GM18909 (cell line): ENCODE measurements at regions not wholly inside any gene's neighbourhood (a gene's known extent, or its start where the extent isn't known, plus 50 kb on each side); places are given as distances from the start of the nearest gene placed in this dataset.
"Not testable (repeated sequence)": the region's sequence is repeated elsewhere in the genome, so short reads cannot be mapped to it uniquely, and the experiment has no call there.

Experiments used
- ATAC-seq: cut with Tn5 transposase; IDR thresholded peaks from one replicate; pipeline ENCODE4 v1.9.1; 2021; ENCODE audit warnings: mild to moderate bottlenecking; ENCODE audit not compliant: unreplicated experiment, poor library complexity

DNA sequence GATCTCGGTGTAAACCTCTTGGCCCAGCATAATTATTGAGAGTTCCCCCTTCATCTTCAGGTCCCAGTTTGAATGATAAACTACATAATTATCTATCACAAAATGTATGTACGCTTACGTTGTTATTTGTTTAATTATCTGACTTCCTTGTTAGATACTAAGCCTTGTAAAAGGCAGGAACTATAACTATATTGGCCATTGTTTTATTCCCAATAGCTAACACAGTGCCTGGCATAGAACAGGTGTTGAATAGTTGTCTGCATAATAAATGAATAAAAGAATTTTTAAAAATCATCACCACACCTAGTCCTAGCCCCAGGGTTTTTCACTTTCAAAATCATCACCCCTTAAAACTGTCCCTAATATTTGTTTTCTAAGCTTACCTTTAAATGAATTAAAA, 207.9 kb downstream of the MREG start:
- ATAC-seq: no peak

DNA sequence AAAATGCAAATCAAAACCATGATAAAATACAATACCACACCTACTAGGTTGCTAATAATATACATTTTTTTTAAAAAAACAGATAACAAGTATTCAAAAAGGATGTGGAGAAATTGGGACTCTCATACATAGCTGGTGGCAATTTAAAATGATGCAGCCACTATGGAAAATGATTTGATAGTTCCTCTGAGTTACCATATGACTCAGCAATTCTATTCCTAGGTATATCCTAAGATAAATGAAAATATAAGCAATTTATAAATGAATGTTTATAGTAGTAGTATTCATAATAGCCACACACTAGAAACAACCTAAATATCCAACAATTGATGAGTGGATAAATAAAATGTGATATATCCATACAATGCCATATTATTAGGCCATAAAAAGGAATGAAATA, 210.2 kb downstream of the MREG start:
- no peak for ATAC-seq

DNA sequence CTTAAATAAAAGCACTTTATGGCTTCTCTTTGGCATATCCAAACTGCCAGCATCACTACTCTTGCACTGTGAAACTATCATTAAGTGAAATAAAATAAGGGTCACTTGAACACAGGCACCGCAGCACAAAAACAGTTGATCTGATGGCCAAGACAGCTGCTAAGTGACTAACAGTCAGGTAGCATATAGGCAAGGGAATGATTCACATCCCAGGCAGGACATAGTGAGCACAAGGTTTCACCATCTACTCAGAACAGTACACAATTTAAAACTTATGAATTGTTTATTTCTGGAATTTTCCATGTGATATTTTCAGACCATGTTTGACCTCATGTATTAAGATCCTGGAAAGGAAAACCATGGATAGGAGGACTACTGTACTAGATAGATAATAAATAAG, 214.2 kb downstream of the MREG start:
- ATAC-seq: no peak

DNA sequence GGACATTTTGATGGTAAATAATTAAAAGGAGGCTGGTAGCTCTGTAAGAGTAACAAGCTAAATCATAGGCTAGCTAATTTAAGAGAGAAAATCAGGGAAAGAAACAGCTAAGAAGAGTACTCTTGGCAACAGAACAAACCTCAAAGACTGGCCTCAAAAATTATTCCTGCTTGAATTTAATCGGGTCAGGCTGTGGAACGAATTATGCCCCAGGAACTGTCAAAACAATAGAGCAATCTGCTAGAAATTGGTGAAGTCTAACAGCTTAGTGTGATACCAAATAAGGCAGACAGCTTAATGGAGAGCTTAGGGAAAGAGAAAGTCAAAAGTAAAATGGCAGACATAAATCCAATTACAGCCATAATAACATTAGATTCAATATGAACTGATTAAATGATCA, 215.7 kb downstream of the MREG start:
- no peak for ATAC-seq

DNA sequence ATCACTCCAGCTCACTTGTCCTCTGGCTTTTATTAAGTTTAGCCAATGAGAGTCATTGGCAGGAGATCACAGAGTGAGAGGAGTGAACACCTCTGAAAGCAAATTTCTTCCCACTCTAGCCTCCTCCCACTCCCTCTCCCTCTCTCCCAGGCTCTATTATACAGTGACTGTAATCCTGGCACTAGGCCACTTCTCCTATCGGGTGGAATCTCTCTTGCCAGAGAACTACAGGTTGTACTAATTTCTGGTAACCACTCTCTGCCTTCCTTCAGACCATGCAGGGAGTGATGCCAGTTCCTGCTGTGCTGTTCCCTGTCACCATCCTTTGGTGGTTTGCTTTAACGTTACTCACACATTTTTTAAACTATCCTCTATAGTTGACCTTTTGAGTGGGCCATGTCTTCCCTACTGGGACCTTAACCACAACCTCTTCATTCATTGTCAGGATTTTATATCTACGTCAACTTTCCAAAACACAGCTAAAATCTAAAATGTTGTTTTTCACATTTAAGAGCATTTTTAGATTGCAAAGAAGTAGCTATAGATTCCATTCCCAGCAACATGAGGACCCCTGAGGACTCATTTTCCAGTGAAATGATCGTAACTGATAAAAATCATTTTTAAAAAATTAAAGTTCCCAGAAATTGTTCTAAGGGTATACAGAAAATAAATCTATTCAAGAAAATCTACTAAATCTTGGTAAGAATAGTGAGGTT, 217.1 kb downstream of the MREG start:
- ATAC-seq: no peak

DNA sequence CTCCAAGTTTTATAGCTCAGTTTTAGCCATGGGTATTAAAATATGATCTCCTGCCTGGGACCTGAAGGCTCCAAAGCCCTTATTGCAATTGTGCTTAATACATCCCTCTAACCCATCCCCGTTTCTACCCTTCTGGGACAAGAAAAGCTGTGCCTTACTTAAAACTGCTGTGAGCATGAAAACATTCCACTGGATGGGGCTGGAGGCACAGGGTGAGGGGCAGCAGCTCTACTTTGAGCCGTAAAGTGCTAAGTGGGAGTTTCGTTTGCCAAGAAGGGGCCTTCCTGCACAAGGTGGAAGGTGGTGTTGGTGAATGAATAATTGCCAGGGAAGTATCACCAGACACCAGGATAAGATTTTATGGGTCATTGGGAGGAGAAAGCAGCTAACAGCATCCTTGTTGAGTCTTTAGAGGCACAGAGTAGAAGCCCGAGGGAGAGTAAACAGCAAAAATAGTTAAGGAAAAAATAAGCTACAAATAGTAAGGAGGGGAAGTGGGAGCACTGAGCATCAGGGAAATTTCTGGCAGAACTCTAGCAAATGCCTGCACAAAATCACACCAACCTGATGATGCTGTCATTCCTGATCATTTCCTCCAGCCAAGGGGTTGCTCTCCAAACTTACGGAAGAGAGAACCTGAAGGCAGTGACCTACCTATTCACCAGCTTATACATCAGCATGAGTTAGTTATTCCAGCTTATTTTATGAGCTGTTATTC, 218.4 kb downstream of the MREG start:
- no peak for ATAC-seq

DNA sequence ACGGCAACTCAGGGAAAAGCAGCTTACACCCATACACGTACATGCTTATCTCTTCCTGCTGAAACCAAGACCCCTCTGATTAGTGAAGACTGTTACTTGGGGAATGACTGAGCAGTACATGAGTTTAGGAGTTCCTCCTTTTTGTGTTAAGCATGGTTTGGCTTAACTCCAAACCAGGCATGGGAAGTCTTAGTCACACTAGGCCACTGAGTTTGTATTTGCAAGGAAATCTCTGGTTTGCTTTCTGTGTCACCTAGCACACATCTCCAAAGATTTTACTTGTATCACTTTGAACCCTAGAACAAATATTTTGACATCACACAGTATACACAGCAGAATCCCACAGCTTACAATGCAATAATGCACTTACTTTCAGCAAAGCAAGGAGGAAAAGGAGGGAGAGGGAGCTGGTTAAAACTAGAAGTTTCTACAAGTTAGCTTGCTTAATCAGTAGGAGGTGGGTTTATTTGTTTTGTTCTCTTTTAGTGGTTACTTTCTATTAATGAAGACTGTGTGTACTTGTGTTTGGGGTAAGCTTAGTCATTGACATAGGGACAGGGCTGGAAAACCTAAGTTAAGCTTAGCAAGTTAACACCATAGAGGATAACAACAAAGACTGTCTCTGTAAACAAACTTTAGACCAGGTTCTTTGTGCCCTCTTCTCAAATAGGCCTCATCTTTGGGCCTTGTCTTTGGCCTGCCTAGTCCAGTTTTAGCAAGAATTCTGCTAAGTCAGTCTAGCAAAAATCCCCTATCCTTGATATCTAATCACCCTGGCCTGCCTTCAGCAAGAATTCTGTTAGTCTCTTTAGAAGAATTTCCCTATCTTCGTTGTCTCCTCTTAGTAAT, 219.4 kb downstream of the MREG start:
- peak; percentile 52 for ATAC-seq

DNA sequence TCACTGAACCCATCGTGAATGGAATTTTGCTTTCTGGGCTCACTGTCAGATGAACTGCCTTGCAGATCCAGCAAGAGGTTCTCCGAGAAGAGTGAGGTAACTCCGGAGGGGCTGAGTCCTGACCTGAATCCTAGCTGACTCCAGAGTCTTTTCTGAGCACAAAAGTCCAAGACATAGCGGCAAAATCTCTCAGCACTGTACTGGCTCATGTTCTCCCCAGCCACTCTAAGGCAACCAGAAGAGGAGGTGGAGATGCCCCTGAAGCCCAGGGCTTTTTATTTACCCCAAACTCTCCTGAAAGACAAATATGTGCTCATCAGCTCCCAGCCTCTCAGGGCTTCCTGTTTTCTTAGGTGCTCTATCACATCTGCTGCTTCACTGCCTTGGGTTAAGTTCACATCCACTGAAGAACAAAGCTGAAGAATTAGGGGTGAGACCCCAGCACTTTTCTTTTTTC, 221.8 kb downstream of the MREG start:
- no peak for ATAC-seq

DNA sequence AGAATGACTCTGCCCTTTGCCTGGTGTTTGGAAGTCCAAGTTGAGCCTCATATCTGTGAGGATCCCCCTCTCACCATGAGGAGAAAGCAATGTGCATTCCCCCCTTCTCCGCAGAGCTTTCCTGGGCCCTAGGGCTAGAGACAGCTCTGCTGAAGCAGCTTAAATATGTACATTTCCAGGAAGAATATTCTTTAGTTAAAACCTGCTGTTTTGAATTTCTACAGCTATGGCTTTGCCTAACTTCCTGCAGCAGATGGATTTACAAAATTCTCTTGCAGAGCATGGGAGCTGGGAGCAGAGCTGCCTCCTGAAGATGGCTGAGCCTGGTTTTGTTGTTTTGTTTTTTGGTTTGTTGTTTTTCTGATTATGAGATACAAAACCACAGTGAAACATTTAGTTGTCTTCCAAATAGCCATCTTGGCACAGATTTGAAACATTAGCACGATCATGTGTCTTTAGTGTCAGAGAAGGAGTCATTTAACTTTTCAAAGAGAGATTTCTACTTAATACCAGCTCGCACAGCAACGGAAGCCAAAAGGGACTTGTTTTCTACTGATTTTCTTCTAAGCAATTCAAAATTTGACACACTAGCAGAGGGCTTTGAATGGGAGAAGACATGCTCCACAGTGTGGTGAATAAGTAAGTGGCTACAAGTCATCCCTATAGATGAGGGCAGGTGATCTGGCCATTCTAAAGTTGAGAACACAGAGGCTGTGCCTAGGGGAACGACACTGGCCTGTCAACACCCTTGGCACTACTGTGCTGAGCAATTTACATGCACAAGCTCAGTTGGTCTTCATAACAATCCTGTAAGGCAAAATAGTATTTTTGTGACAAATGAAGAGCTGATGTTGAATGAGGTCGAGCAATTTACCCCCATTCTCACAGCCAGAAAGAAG, 222.6 kb downstream of the MREG start:
- ATAC-seq: no peak

DNA sequence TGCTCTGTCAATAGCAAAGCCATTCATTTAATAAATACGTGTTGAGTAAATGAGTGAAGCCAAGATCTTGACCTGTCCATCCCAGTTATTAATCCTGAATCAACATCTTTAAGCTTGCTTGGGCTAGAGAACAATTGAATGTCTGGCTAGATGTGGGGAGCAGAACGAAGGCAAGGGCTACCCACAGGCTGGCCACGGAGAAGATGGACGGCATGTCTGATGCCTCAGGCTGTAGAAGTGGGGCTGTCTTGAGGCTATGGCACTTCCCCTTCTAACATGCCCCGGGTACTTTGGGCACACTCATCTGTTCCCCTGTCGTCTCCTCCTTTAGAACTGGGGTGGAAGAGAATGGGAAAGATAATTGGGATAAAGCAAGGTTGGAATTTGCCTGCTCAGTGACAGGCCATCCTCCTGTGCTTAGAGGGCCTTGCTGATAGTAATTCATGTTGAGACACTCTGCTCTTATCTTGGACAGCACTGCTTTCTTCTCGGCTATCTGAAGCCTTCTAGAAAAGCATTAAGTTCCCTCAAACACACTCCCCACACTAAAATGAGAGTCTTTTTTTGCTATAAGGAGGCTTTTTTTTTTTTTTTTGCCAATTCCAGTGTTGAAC, 225.7 kb downstream of the MREG start:
- no peak for ATAC-seq

DNA sequence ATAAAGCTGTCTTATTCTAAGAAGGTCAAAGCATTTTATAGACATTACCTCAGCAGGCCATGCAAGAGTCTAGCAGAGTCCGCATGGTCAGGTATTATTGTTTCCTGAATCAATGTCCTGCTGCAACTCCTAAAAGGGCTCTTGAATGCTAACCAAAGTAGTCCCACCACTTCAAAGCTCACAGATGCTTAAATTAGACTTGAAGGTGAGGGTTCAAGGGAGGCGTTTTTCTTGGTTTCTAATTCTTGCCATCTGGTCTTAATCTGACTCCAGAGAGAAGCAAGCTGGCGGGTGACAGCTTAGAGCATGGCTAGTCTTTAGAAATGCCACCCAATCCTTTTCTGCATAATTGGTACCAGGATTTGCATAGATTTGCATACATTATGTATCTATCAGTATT, 226.3 kb downstream of the MREG start:
- ATAC-seq: no peak

DNA sequence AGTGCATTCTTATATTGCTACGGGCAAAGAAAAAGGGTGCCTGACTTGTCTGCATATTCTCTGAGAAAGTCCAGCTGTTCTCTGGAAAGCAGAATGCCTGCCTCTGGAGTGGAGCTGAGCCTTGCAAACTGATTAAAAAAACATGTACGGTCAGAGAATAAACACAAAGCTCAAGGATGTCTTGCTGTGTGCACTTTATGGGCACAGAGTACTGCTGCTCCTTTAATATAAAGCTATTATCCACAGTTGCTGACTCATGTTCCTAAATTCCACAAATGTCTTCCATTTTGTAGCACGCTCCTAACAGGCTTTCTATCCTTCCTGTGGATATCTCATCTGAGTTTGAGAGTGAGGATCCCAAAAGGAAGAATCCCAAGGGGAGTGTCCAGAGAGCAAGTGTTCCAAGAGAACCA, 229.0 kb downstream of the MREG start:
- ATAC-seq: no peak

DNA sequence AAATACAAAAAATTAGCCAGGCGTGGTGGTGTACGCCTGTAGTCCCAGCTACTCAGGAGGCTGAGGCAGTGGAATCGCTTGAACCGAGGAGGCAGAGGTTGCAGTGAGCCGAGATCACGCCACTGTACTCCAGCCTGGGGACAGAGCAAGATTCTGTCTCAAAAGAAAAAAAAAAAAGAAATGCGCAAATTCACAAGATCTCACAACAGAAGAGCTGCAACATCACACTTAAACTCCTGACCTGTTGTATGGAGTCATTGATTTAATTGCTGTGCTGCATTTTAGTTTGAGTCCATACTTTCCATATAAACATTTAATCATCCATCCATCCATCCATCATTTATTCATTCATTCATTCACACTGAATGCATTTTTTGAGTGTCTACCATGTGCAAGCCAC, 229.7 kb downstream of the MREG start:
- not testable (repeated sequence) for ATAC-seq

DNA sequence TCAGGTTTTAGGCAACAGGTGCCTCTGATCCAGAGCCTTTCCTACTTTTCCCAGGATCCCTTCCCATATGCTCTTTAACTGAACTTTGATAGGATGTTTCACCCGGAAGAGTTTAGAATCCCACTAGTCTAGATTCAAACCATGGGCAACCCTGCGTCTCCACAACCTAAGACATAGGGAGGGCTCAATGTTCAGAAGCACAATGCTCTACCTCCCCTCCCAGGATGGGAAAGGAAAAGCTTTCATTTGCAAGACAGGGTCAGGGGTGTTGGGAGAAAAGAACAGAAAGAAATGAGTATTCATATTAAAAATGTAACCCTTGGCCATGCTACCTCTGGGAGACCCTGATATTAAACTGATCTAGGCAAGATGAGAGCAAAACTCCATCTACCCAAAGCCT, 230.4 kb downstream of the MREG start:
- ATAC-seq: no peak

DNA sequence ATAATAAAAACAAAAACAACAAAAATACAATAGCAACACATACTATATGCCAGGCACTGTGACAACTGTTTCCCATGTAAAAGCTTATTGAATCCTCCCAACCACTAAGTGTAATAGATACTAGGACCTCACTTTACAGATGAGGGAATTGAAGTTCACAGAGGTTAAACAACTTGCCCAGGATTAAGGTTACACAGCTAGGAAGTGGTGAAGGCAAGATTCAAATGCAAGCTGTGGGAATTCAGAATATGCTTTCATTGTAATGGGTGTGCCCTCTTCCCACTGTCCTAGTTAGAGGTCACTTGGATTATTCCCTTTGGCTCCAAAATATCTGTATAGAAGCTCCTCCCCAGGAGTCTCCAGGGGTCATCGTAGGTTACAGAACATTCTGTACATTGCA, 231.1 kb downstream of the MREG start:
- ATAC-seq: no peak

DNA sequence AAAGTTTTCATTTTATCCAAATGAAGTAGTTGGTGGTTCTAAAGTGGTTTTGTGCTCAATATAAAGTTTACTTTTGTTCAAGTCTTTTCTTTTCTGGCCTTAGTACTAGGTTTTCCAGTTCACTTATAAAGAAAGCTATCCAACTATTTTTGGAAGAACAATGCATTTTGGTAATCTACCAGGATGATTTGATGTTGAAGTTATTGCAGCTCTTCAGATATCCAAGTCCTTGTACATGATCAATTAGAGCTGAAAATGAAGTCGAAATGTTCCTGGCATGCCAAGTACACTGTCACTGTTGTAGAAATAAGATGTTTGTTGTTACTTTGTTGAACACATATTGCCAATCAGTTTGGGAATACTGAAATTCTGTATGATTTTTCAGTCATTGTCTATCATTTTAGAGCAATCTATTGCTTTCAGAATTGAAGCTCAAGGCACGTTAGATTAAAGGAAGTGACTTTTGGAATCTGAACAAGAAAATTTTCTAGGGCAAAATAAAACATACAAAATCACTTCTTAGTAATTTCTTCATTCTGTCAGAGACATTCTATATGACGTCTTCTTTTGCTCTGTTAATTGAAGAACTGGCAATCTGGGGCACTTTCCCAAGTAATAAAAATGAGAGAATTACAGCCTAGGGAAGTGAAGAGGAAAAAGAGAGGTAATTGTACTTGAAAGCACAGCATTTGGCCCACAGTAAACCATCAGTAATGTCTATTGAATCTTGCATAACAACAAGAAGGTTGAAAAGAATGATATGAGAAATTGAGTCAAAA, 232.3 kb downstream of the MREG start:
- ATAC-seq: no peak

DNA sequence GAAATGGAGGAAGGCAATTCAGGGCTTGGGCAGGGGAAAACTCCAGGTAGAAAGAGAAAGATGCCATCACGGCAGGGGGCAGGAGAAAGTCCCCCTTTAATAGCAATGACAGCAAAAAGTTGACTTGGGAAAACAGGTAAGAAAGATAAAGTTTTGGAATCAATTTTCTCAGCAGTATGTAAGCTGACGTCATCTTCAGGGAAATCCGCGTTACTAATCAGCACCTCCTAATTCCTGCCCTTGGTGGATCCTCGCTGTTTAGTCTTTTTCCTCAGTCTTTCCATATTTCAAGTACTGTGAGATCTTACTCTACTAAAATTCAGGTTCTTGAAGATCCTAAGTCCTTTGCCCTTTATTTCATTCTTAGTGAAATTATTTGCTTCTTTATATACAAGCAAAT, 233.0 kb downstream of the MREG start:
- no peak for ATAC-seq

DNA sequence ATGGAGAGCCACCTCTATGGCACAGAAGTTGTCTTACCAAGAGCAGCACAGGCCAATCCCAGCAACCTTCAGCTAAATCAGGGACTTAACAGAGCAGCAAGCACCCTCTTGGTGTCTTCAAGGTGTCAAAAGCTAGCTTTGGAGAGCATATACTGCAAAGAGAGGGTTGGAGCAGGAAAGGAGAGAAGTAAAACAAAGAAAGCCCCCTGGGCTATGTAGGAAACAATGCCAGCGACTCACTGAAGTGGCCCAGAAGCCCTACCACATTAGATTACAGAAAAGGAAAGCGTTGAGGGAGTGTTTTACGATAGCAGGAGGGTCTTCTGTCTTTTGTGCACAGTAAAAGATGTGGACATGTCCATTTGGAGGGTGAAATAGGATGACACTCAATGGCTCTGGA, 233.4 kb downstream of the MREG start:
- ATAC-seq: no peak

DNA sequence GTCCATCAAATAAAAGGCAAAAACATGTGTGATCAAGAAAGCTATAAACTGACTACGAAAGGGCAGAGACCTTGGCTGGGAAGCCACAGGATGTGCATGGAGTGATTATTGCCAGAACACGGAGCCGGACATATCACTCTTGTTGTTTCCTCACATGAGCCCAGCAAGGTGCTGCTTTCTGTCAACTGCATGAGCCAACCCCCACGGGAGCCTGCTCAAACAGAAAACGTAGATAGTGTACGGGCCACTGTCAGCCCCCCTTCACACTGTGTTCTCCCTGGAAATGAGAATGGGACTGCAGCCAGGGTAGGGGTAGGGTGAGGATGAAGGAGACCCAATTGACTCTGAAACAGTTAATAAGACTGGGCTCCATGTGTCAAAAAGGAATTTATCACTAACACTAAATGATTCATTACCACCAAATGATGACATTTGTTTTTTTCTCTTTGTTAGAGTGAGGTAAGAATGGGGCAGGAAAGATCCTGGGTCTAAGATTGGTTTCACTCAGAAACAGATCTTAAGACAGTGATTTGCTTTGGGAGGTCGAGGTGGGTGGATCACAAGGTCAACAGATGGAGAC, 235.8 kb downstream of the MREG start:
- no peak for ATAC-seq
